ENCODE measurements at regions not wholly inside any gene's neighbourhood (a gene's known extent, or its start where the extent isn't known, plus 50 kb on each side); places are given as distances from the start of the nearest gene placed in this dataset.

DNA sequence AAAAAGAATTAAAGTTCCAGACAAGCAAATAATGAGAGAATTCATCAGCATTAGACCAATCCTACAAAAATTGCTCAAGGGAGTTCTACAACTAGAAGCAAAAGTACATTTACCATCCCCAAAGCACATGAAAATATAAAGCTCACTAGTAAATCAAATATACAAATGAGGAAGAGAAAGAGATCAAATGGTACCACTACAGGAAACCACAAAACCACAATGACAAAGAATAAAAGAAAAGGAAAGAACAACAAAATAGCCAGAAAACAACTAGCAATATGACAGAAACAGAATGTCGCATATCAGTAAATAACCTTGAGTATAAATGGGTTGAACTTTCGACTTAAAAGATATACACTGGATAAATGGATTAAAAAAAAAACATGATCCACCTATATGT lies 739.0 kb downstream of the DTWD2 start:
- Histone ChIP-seq H3K4me3 (no peak overlapping the region), H3K9me3 (peaks cover 12% of the 10 kb centered on the region), H3K27me3 (replicated peaks; ENCODE audit: insufficient read depth) (no peaks in the 10 kb centered on the region), H3K27ac (no peak overlapping the region), H3K36me3 (no peaks in the 10 kb centered on the region), H3K4me1 (ENCODE audit: control insufficient read depth in 1 of 2, low read depth in 2 of 2) (no peaks in the 10 kb centered on the region)
- no peak for DNase-seq (ENCODE audit: low spot score)
- ATAC-seq (ENCODE audit: insufficient number of reproducible peaks, low FRiP score, low read depth), result no peak
- TF ChIP-seq CTCF (IDR thresholded peaks at IDR 0.05), result no peak

- no peaks in the 10 kb centered on the region for H3K36me3 ChIP-seq
- no peaks in the 10 kb centered on the region for H3K27me3 ChIP-seq (replicated peaks; ENCODE audit: insufficient read depth)
- no peaks in the 10 kb centered on the region for H3K4me1 ChIP-seq (ENCODE audit: control insufficient read depth in 1 of 2, low read depth in 2 of 2)
- DNase-seq (ENCODE audit: low spot score), result no peak
- no peak overlapping the region for H3K4me3 ChIP-seq
- no peak overlapping the region for H3K27ac ChIP-seq
- peaks cover 12% of the 10 kb centered on the region for H3K9me3 ChIP-seq
- TF ChIP-seq CTCF (IDR thresholded peaks at IDR 0.05), result no peak
- ATAC-seq (ENCODE audit: insufficient number of reproducible peaks, low FRiP score, low read depth), result no peak
Measured at GRCh38 chr5:118247458-118247857, 740.9 kb downstream of the DTWD2 start.

- H3K4me3 ChIP-seq, result no peak overlapping the region
- ATAC-seq (ENCODE audit: insufficient number of reproducible peaks, low FRiP score, low read depth) (no peak), DNase-seq (ENCODE audit: low spot score) (no peak)
- H3K9me3 ChIP-seq, result peaks cover 4% of the 10 kb centered on the region
- no peaks in the 10 kb centered on the region for H3K27me3 ChIP-seq (replicated peaks; ENCODE audit: insufficient read depth)
- no peaks in the 10 kb centered on the region for H3K36me3 ChIP-seq
- no peaks in the 10 kb centered on the region for H3K4me1 ChIP-seq (ENCODE audit: control insufficient read depth in 1 of 2, low read depth in 2 of 2)
- TF ChIP-seq CTCF (IDR thresholded peaks at IDR 0.05), result no peak
- H3K27ac ChIP-seq, result no peak overlapping the region
Measured at GRCh38 chr5:118243613-118244012, 744.7 kb downstream of the DTWD2 start.

DNA sequence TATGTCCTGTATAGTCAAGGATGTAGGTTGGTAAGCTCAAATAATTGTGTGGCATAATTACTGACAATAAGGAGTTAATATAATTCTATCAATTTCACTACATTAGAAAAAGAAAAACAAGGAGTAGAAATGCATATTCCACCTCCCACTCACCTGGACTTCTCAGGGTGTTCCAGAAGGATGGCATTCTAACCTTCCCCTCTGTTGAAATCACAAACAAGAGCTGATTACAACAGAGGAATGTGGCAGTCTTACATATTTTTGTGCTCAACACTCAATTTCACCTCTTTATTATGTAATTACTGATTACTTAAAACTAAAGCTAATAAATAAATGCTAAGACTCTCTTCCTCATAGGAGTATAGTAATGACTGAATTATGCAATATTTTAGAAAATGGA lies 745.3 kb downstream of the DTWD2 start:
- no peaks in the 10 kb centered on the region for H3K27me3 ChIP-seq (replicated peaks; ENCODE audit: insufficient read depth)
- no peak overlapping the region for H3K4me3 ChIP-seq
- H3K9me3 ChIP-seq, result no peaks in the 10 kb centered on the region
- no peak overlapping the region for H3K27ac ChIP-seq
- no peaks in the 10 kb centered on the region for H3K36me3 ChIP-seq
- TF ChIP-seq CTCF (IDR thresholded peaks at IDR 0.05), result no peak
- DNase-seq (ENCODE audit: low spot score) (no peak), ATAC-seq (ENCODE audit: insufficient number of reproducible peaks, low FRiP score, low read depth) (no peak)
- no peaks in the 10 kb centered on the region for H3K4me1 ChIP-seq (ENCODE audit: control insufficient read depth in 1 of 2, low read depth in 2 of 2)

- ATAC-seq (ENCODE audit: insufficient number of reproducible peaks, low FRiP score, low read depth), result no peak
Measured at GRCh38 chr5:118236108-118236849, 752.1 kb downstream of the DTWD2 start.

More at GRCh38 chr5:118236108-118236849, 752.1 kb downstream of the DTWD2 start:
- Histone ChIP-seq H3K27me3 (replicated peaks; ENCODE audit: insufficient read depth) (no peaks in the 10 kb centered on the region), H3K9me3 (no peaks in the 10 kb centered on the region), H3K27ac (no peak overlapping the region), H3K36me3 (no peaks in the 10 kb centered on the region), H3K4me1 (ENCODE audit: control insufficient read depth in 1 of 2, low read depth in 2 of 2) (no peaks in the 10 kb centered on the region), H3K4me3 (no peak overlapping the region)
- DNase-seq (ENCODE audit: low spot score), result no peak
- no peak for TF ChIP-seq CTCF (IDR thresholded peaks at IDR 0.05)

All from thoracic aorta (tissue), 2 donors.